NB4 (cell line): ENCODE measurements at regions not wholly inside any gene's neighbourhood (a gene's known extent, or its start where the extent isn't known, plus 50 kb on each side); places are given as distances from the start of the nearest gene placed in this dataset.

ENCODE experiments used
- CTCF ChIP-seq: IDR thresholded peaks from one replicate; pipeline ENCODE4 v1.5.1; 2012; ENCODE audit warnings: low read depth, low read length
- POLR2A ChIP-seq: IDR thresholded peaks from 2 replicates; pipeline ENCODE4 v1.6.1; 2011; ENCODE audit warnings: mild to moderate bottlenecking; ENCODE audit not compliant: insufficient read length; ENCODE audit errors: extremely low read depth

DNA sequence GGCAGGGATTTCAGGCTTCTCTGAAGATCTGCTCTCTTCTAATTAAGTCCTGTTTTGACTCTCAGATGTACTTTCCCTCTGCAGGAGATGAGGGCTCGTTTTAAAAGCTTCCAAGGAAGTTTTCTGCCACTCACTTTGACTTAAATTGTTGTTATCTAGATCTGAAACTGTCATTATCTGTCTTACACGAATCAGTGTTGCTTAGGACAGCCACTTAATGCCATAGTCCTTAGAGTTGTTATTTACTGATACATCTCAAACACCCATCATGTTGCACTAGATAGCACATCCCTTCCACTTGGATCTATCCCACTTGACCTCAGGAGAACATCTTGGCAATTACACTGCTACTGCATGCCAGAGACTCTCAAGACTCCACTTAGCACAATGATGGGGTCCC lies 86.9 kb upstream of the FAT3 start:
- TF ChIP-seq CTCF, result no peak
- TF ChIP-seq POLR2A, result no peak
